Effector memory CD8-positive, alpha-beta T cell (primary cell): ENCODE measurements at regions not wholly inside any gene's neighbourhood (a gene's known extent, or its start where the extent isn't known, plus 50 kb on each side); places are given as distances from the start of the nearest gene placed in this dataset.

Experiments used
- ATAC-seq: fragments of 150-1000 bp; cut with Tn5 transposase; replicated peaks from 2 replicates; pipeline ENCODE4 v1.10.0; 2021; ENCODE audit warnings: mild to moderate bottlenecking, moderate library complexity
- DNase-seq, 3 experiments: peaks; one replicate each; pipeline ENCODE4 v3.0.0; 2021
- H3K27ac Mint-ChIP-seq, 2 donors: one replicate each; pipeline ENCODE4 v1.8.0; 2022; ENCODE audit warnings: mild to moderate bottlenecking in 2 of 2, mixed read lengths in 2 of 2, moderate library complexity in 2 of 2
- H3K27me3 Mint-ChIP-seq, 2 donors: one replicate each; pipeline ENCODE4 v1.8.0; 2022; ENCODE audit warnings: mixed read lengths in 2 of 2
- H3K36me3 Mint-ChIP-seq: one replicate; pipeline ENCODE4 v1.8.0; 2022; ENCODE audit warnings: mild to moderate bottlenecking, moderate library complexity, mixed read lengths; ENCODE audit not compliant: insufficient read depth
- H3K4me1 Mint-ChIP-seq, 2 donors: one replicate each; pipeline ENCODE4 v1.8.0; 2022; ENCODE audit warnings: low read depth in 2 of 2, mixed read lengths in 2 of 2
- H3K4me3 Mint-ChIP-seq, 2 donors: one replicate each; pipeline ENCODE4 v1.8.0; 2022; ENCODE audit warnings: mild to moderate bottlenecking in 2 of 2, mixed read lengths in 2 of 2, moderate library complexity in 2 of 2
- H3K9me3 Mint-ChIP-seq, 2 donors: one replicate each; pipeline ENCODE4 v1.8.0; 2022; ENCODE audit warnings: mixed read lengths in 2 of 2

GRCh38 chr2:122445003-122445402 is 689.6 kb downstream of the TSN start:
- no peaks in the 10 kb centered on the region for H3K4me1 Mint-ChIP-seq
- no peaks in the 10 kb centered on the region for H3K36me3 Mint-ChIP-seq
- no peak overlapping the region for H3K4me3 Mint-ChIP-seq

GRCh38 chr2:122446761-122447160 is 691.3 kb downstream of the TSN start:
- no peaks in the 10 kb centered on the region for H3K27me3 Mint-ChIP-seq
- ATAC-seq = no peak
- DNase-seq = no peak
- no peak overlapping the region for H3K4me3 Mint-ChIP-seq
- H3K4me1 Mint-ChIP-seq = no peaks in the 10 kb centered on the region
- no peak overlapping the region for H3K27ac Mint-ChIP-seq
- peaks cover 4% of the 10 kb centered on the region for H3K36me3 Mint-ChIP-seq
- H3K9me3 Mint-ChIP-seq = peaks cover 5 to 11% of the 10 kb centered on the region in 2 donors

More at GRCh38 chr2:122445003-122445402, 689.6 kb downstream of the TSN start:
- DNase-seq (no peak), ATAC-seq (no peak)
- peaks cover 5 to 11% of the 10 kb centered on the region in 2 donors for H3K9me3 Mint-ChIP-seq
- no peak overlapping the region for H3K27ac Mint-ChIP-seq
- H3K27me3 Mint-ChIP-seq = no peaks in the 10 kb centered on the region

GRCh38 chr2:122447237-122447636 is 691.8 kb downstream of the TSN start:
- H3K4me3 Mint-ChIP-seq = no peak overlapping the region
- no peak overlapping the region for H3K27ac Mint-ChIP-seq
- no peaks in the 10 kb centered on the region for H3K27me3 Mint-ChIP-seq
- ATAC-seq = no peak
- H3K4me1 Mint-ChIP-seq = no peaks in the 10 kb centered on the region
- peaks cover 4% of the 10 kb centered on the region for H3K36me3 Mint-ChIP-seq
- peaks cover 5 to 11% of the 10 kb centered on the region in 2 donors for H3K9me3 Mint-ChIP-seq
- no peak for DNase-seq

- Mint-ChIP-seq H3K36me3 (peaks cover 4% of the 10 kb centered on the region), H3K4me1 (no peaks in the 10 kb centered on the region), H3K27me3 (no peaks in the 10 kb centered on the region), H3K27ac (no peak overlapping the region), H3K4me3 (no peak overlapping the region), H3K9me3 (peaks cover 7 to 20% of the 10 kb centered on the region in 2 donors)
- DNase-seq (no peak), ATAC-seq (no peak)
These were observed 695.6 kb downstream of the TSN start for GRCh38 chr2:122451040-122451439.

GRCh38 chr2:122451697-122452096 is 696.2 kb downstream of the TSN start:
- Mint-ChIP-seq H3K27ac (no peak overlapping the region), H3K4me1 (no peaks in the 10 kb centered on the region), H3K36me3 (peaks cover 4% of the 10 kb centered on the region), H3K4me3 (no peak overlapping the region), H3K9me3 (peaks cover 7 to 20% of the 10 kb centered on the region in 2 donors), H3K27me3 (no peaks in the 10 kb centered on the region)
- DNase-seq (no peak), ATAC-seq (no peak)

- H3K27me3 Mint-ChIP-seq = no peaks in the 10 kb centered on the region
These were observed 713.7 kb downstream of the TSN start for GRCh38 chr2:122469147-122469546.

GRCh38 chr2:122471753-122472152 is 716.3 kb downstream of the TSN start:
- ATAC-seq (no peak), DNase-seq (no peak)
- Mint-ChIP-seq H3K36me3 (no peaks in the 10 kb centered on the region), H3K27me3 (no peaks in the 10 kb centered on the region), H3K4me1 (no peaks in the 10 kb centered on the region), H3K9me3 (peaks cover 0 to 11% of the 10 kb centered on the region in 2 donors), H3K27ac (no peak overlapping the region), H3K4me3 (no peak overlapping the region)

More at GRCh38 chr2:122469147-122469546, 713.7 kb downstream of the TSN start:
- DNase-seq (no peak), ATAC-seq (no peak)
- Mint-ChIP-seq H3K27ac (no peak overlapping the region), H3K36me3 (no peaks in the 10 kb centered on the region), H3K4me3 (no peak overlapping the region), H3K9me3 (peaks cover 0 to 5% of the 10 kb centered on the region in 2 donors), H3K4me1 (no peaks in the 10 kb centered on the region)

GRCh38 chr2:122478117-122478516 is 722.7 kb downstream of the TSN start:
- Mint-ChIP-seq H3K27me3 (no peaks in the 10 kb centered on the region), H3K27ac (no peak overlapping the region), H3K36me3 (no peaks in the 10 kb centered on the region), H3K4me1 (no peaks in the 10 kb centered on the region), H3K9me3 (peaks cover 14 to 17% of the 10 kb centered on the region in 2 donors), H3K4me3 (no peak overlapping the region)
- ATAC-seq (no peak), DNase-seq (no peak)

GRCh38 chr2:122478771-122479170 is 723.3 kb downstream of the TSN start:
- H3K4me3 Mint-ChIP-seq = no peak overlapping the region
- H3K4me1 Mint-ChIP-seq = no peaks in the 10 kb centered on the region
- H3K27me3 Mint-ChIP-seq = no peaks in the 10 kb centered on the region
- H3K36me3 Mint-ChIP-seq = no peaks in the 10 kb centered on the region
- no peak overlapping the region for H3K27ac Mint-ChIP-seq
- no peak for DNase-seq
- H3K9me3 Mint-ChIP-seq = peaks cover 14 to 17% of the 10 kb centered on the region in 2 donors
- no peak for ATAC-seq

- Mint-ChIP-seq H3K36me3 (no peaks in the 10 kb centered on the region), H3K27ac (no peak overlapping the region), H3K4me1 (no peaks in the 10 kb centered on the region), H3K4me3 (no peak overlapping the region), H3K27me3 (no peaks in the 10 kb centered on the region), H3K9me3 (peaks cover 9 to 17% of the 10 kb centered on the region in 2 donors)
- DNase-seq (no peak), ATAC-seq (no peak)
These were observed 725.2 kb downstream of the TSN start for GRCh38 chr2:122480501-122481243.

- peaks cover 8 to 17% of the 10 kb centered on the region in 2 donors for H3K9me3 Mint-ChIP-seq
- no peak overlapping the region for H3K27ac Mint-ChIP-seq
- ATAC-seq (no peak), DNase-seq (no peak)
- no peaks in the 10 kb centered on the region for H3K36me3 Mint-ChIP-seq
- H3K4me3 Mint-ChIP-seq = no peak overlapping the region
- no peaks in the 10 kb centered on the region for H3K4me1 Mint-ChIP-seq
- no peaks in the 10 kb centered on the region for H3K27me3 Mint-ChIP-seq
These were observed 725.8 kb downstream of the TSN start for GRCh38 chr2:122481244-122481622.

- H3K4me1 Mint-ChIP-seq = no peaks in the 10 kb centered on the region
- DNase-seq = no peak
- no peak for ATAC-seq
- no peak overlapping the region for H3K4me3 Mint-ChIP-seq
- H3K27me3 Mint-ChIP-seq = no peaks in the 10 kb centered on the region
- no peak overlapping the region for H3K27ac Mint-ChIP-seq
- H3K9me3 Mint-ChIP-seq = peaks cover 8 to 17% of the 10 kb centered on the region in 2 donors
- H3K36me3 Mint-ChIP-seq = no peaks in the 10 kb centered on the region
These were observed 726.3 kb downstream of the TSN start for GRCh38 chr2:122481717-122482116.

- H3K4me3 Mint-ChIP-seq = no peak overlapping the region
- no peak for DNase-seq
These were observed 730.6 kb downstream of the TSN start for GRCh38 chr2:122486086-122486485.

GRCh38 chr2:122486705-122487415 is 731.4 kb downstream of the TSN start:
- no peaks in the 10 kb centered on the region for H3K4me1 Mint-ChIP-seq
- DNase-seq (no peak), ATAC-seq (no peak)
- H3K9me3 Mint-ChIP-seq = peaks cover 8 to 15% of the 10 kb centered on the region in 2 donors
- no peaks in the 10 kb centered on the region for H3K27me3 Mint-ChIP-seq
- no peak overlapping the region for H3K27ac Mint-ChIP-seq
- H3K4me3 Mint-ChIP-seq = no peak overlapping the region
- no peaks in the 10 kb centered on the region for H3K36me3 Mint-ChIP-seq

More at GRCh38 chr2:122486086-122486485, 730.6 kb downstream of the TSN start:
- no peak overlapping the region for H3K27ac Mint-ChIP-seq
- H3K4me1 Mint-ChIP-seq = no peaks in the 10 kb centered on the region
- ATAC-seq = no peak
- H3K9me3 Mint-ChIP-seq = peaks cover 8 to 17% of the 10 kb centered on the region in 2 donors
- H3K27me3 Mint-ChIP-seq = no peaks in the 10 kb centered on the region
- no peaks in the 10 kb centered on the region for H3K36me3 Mint-ChIP-seq
